Left lobe of liver (tissue), 2 donors: ENCODE measurements at regions not wholly inside any gene's neighbourhood (a gene's known extent, or its start where the extent isn't known, plus 50 kb on each side); places are given as distances from the start of the nearest gene placed in this dataset.

Experiments used
- ATAC-seq: fragments of 200-7000 bp; cut with Tn5 transposase; one replicate; pipeline ENCODE4 v1.9.1; 2020; ENCODE audit warnings: mild to moderate bottlenecking, moderate library complexity
- DNase-seq: peaks from one replicate; pipeline ENCODE4 v3.0.0-alpha.2; 2020; ENCODE audit warnings: low spot score
- donor health status: DM: no; HTN: no; CAD: no; lungs with moderate emphysema.
- donor health status: DM: no; HTN: yes; CAD: no.

DNA sequence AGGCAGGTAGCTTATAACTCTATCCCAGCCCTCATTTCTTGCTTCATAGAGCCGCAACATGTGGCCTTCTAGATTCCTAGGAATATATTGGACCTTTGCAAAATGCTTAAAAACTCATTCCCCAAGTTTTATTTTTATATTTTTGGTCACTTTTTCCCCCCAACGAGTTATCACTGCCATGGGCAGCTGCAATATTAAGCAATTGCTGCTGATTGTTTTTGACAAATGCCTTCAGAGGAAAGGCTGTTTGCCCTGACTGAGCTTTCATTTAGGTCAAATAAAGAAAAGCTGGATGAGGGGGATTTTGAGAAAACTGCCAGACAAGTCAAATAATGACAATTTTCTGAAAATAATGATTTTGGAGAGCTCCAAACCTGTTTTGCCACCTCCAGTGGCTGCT is 976.9 kb upstream of the MBL2 start:
- ATAC-seq, result no peak
- DNase-seq, result no peak

GRCh38 chr10:53748319-53748718 is 975.7 kb upstream of the MBL2 start:
- DNase-seq (no peak), ATAC-seq (no peak)

- DNase-seq, result no peak
- no peak for ATAC-seq
Measured at GRCh38 chr10:53744746-53745145, 972.2 kb upstream of the MBL2 start.

DNA sequence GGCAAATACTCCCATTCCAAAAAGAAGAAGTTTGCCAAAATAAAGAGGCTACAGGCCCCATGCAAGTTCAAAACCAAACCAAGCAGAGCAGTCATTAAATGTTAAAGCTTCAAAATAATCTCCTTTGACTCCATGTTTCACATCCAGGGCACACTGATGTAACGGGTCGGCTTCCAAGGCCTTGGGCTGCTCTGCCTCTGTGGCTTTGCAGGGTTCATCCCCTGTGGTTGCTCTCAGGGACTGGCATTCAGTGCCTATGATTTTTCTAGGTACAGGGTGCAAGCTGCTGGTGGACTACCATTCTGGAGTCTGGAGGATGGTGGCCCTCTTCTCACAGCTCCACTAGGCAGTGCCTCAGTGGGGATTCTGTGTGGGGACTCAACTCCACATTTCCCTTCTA is 971.6 kb upstream of the MBL2 start:
- DNase-seq, result no peak
- no peak for ATAC-seq

DNA sequence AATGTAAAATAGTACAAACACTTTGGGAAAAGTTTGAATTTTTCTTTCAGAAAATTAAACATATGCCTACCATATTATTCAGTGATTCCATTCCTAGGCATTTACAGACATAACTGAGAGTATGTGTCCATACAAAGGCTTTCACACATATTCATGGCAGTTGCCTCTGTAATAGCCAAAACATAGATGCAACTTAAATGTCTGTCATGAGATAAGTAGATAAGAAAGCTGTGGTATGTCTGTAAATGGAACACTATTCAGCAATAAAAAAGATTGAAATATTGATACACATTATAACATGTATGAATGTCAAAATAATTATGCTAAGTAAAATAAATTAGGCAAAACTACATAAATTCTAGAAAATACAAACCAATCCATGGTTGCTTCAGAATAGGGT is 964.5 kb upstream of the MBL2 start:
- ATAC-seq, result no peak
- DNase-seq, result no peak

GRCh38 chr10:53726921-53727320 is 954.3 kb upstream of the MBL2 start:
- DNase-seq (no peak), ATAC-seq (no peak)

DNA sequence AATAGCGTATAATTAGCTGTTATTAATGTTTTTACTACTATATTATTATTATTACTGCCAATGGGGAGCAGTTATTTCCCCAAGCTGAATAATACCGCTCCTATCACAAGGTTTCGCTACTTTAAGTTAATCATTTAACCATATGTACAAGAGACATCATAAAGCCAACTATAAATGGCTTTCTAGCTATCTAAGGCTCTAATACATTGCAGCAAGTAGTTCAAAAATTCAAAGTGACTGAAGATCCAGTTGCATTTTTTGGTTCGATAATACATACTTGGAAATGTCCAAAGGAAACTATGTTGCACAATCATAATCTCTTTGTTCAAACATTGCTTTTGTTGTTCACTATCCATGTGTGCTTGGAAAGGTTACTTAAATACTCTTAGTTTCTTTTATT is 952.0 kb upstream of the MBL2 start:
- ATAC-seq (no peak), DNase-seq (no peak)

DNA sequence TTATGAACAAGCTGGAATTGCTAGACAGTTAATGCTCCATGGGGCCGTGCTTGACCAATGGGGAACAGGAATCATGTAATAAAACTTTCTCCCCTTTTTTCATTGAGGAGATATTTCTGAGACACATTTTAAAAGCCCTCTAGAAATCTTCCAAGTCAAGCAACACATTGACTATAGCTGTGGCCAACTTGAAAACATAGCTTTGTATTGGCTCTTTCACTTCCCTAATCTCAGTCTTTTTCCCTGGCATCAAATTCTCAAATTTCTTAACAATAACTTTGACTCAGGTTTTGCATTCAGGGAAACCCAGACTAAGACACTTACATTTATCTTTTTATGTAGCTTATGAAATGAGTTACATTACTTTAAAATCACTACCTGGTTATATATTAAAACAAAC is 947.1 kb upstream of the MBL2 start:
- ATAC-seq, result no peak

DNA sequence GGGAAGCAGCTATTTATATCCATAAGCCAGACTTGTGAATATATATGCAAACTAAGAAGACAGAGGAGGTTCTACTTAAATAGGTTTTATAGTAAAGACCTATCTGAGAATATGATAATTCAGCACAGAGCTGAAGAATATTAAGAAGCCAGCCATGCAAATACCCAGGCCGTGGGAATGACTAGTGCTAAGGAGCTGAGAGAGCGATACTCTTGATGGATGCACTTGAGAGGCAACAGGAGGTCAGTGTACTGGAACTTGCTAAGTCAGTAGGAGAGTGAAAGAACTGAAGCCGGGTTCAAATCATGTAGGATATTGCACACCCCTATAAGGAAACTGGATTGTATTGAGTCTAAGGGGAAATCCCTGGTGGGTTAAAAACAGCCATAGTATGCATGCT is 943.6 kb upstream of the MBL2 start:
- no peak for DNase-seq
- no peak for ATAC-seq

More for the DNA sequence above, 947.1 kb upstream of the MBL2 start:
- no peak for DNase-seq

DNA sequence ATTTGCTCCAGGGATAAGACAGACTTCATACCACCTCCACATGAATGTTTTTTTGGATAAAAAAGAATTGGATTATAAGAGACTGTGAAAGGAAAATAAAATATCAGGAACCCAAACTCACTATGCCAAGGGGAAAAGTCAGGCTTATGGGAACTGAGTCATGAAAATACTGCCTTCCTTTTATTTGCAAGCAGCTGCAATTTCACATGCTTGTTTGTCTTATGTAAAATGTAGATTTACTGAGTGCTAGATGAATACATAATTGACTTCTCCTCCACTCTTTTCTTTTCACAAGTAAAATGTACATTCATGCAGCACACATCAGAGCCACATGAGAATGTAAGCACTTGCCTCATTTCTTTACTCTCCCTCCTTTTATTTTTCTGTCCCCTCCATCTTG is 940.8 kb upstream of the MBL2 start:
- DNase-seq (no peak), ATAC-seq (no peak)

DNA sequence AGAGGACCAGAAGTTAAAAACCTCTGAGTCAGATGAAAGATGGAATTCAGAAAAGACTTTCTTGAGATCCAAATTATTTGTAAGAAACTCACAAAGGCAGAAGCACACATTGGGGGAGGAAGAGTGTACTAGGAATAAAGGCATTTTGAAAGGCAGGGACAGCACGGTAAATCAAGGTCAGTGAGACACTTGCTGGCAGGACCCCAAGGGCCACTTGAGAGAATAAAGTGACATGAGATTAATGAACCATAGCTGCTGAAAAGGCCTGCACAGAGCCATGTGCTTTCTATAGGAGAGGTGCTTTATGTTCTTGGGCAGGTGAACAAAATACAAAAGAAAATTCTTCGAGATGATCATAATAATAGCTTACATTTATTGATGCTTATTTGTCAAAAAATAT is 929.9 kb upstream of the MBL2 start:
- DNase-seq, result no peak
- ATAC-seq, result no peak

DNA sequence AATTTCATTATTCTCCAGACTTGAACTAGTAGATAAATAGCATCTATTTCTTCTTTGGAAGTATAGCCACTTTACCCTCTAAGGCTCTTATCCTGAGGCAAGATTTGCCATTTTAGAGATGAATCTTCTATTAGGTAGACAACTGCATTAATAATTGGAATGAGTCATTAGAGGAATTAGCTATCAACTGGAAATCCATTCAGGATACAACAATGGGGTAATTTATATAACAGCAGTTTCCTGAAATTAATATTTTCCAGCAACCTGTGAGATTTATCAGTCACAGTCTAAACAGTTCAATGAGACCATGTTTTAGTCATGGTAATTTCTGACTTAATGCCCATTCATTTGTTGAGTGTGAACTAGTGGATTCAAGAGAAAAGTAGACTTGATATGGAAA is 928.6 kb upstream of the MBL2 start:
- no peak for DNase-seq
- ATAC-seq, result no peak

- ATAC-seq, result no peak
- DNase-seq, result no peak
Measured at GRCh38 chr10:53700278-53700677, 927.7 kb upstream of the MBL2 start.

DNA sequence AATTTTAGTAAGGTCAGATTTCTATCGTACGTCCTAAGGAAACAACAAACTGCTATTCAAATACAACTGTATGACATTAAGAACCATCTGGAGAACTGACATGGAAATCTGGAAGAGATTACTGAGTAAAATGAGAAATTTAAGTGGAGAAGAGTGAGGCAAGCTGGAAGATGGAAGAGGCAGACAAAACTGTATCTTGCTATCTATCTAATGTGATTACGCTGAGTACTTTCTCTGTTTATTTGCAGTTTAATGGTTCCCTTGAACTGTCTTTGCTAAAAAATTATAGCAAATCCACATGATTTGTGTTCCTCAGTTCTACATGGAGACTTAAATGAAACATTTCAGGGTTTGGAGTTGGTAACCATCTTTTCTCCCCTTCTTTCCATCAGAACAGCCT is 927.1 kb upstream of the MBL2 start:
- DNase-seq (no peak), ATAC-seq (no peak)

- ATAC-seq, result no peak
- DNase-seq, result no peak
Measured at GRCh38 chr10:53699231-53699630, 926.6 kb upstream of the MBL2 start.

GRCh38 chr10:53697038-53697437 is 924.5 kb upstream of the MBL2 start:
- ATAC-seq (no peak), DNase-seq (no peak)

DNA sequence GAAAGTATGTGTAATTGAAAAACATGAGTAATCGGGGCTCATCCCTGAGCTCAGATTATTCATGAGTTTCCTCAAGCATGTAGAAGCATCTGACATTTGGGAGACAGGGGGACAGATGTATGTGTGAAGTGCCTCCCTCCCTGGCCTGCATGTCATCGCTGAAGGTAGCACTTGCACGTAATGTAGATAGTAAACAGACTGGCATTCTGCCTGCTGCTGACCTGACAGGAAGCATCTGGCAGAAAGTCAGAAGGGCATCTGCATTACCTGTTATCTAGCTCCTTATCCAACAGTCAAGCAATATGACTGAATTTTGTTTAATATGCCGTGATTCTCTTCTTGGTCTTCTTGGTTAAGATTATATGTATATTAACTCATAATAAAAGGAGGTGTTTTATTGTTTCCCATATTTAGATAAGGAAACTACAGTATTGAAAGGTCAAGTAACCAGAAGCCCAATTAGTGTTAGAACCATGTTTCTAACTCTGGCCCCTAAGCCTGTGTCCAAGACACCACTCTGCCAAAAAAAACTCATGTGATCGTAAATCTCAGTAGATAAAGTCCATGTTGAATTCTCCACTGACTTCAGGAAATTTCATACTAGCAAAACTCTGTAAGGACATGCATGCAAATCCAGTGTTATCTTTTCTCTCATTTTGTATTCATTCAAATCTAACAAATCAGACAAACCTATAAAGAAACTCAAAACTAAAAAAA is 918.1 kb upstream of the MBL2 start:
- no peak for DNase-seq
- ATAC-seq, result no peak

DNA sequence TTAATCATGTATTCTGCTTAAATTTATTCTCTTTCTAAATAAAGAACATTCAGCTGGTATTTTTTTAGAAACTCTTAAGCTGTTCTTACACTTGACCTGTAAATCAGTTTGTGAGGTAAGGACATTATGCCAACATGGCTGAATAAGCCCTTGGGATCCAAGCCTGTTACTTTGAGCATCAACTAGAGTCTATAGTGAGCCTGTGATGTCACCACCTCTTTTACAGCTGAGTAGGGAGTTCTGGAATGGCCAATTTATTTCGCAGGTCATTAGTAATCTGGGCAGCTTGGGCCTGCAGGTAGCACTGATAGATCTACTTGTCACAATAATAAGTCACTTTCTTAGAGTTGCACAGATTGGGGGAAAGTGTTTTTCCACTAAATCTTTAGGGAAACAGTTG is 915.2 kb upstream of the MBL2 start:
- DNase-seq (no peak), ATAC-seq (no peak)

DNA sequence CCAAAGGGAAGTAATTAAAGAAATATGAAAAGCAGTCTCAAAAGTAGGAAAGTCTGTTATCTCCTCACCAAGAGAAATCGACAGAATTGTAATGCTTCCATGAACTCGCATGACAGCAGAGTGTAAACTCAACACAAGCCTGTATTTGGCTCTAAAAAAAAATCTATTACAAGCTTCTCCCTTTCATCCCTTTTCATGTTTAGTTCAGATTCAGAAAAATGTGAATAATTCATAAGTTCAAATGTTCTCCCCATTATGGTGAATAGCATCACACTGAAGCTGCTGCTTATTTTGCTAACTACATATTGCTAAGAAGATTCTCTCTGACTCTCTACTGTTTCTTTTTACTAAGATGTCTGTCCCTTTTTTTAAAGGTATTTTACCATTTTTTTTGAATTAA is 910.3 kb upstream of the MBL2 start:
- no peak for ATAC-seq
- no peak for DNase-seq

DNA sequence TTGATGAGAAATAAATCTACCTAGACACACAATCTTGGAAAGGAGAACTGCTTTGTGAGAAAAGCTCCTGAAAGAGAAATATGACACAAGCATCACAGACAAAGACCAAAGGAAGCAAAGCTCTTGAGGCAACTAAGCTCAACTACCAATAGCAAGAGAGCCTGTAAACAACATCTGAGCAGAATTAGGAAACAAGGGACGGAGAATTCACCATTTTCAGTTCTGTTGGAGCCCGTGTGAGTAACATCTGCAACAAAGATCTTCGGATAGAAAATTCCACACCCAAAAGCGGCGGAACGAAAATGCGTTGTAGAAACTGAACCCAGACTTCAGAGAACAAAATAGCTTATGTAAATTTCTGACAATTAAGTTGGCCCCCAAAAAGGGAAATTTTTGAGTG is 909.9 kb upstream of the MBL2 start:
- ATAC-seq (no peak), DNase-seq (no peak)

DNA sequence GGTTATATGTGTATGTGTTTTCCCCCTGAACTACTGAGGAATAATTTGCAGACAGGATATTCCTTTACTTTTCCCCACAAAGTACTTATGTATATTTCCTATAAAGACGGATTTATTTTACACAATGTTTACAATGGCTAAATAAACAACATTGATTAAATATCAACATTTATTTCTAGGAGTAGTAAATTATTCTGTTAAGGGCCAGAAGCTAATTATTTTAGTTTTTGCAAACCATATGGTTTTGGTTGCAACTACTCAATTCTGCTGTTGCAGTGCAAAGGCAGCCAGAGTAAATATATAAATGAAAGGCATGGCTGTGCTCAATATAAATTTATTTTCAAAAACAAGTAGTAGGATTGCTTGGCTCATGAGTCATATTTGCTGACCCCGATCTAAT is 907.1 kb upstream of the MBL2 start:
- no peak for ATAC-seq
- no peak for DNase-seq

DNA sequence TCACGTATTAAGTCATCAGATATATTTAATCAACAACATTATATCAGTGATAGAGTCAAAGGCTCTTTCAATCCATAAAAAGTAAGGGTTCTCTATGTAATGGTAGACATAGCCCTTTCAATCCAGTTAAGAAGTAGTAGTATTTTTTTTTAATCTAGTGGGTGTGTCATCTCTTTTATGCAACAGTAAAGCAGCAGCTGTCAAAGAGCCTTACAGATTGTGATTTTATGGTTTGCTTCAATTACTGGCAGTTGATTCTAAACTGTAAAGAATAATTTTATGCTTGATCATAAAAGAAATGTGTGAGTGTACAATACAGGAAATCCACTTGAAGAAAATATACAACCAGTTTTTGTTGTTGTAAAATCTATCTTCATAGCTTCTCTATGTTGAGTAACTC is 902.6 kb upstream of the MBL2 start:
- ATAC-seq (no peak), DNase-seq (no peak)

GRCh38 chr10:53667063-53667462 is 894.5 kb upstream of the MBL2 start:
- no peak for ATAC-seq
- DNase-seq, result no peak
